ENCODE measurements at regions not wholly inside any gene's neighbourhood (a gene's known extent, or its start where the extent isn't known, plus 50 kb on each side); places are given as distances from the start of the nearest gene placed in this dataset.

DNA sequence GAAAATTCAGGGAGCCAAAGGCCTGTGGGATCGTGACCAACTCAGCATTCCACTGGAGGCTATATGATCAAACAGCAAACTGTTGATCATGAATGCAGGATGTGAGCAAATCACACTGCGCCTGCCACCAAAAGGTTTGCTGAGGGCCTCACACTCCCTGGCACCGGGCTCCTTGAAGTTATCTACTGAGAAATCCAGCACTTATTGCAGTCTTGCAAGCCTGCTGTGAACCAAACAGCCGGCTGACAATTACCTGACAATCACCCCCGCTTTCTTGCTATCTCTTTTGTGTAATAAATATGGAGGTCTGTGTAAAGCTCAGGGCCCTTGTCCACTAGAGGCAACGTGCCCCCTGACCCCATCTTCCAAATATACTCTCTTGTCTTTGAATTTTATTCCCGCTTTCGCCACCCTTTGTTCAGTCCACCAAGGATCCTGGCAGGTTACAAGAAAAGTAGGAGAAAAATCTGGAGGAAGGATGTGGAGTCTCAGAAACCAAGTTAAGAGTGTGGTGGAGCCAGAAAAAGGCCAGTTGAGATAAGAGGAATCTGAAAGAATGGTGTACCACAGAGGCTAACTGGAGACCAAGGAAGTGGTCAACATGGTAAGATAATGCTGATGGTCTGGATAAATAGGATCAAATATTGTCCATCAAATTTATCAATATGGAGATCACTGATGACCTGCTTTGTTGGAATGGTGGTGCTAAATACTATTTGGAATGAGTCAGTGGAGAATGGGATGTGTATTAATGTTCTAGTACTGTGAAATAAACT is 229.2 kb downstream of the ALX1 start:
- no peak for DNase-seq (ENCODE audit: low spot score)

DNA sequence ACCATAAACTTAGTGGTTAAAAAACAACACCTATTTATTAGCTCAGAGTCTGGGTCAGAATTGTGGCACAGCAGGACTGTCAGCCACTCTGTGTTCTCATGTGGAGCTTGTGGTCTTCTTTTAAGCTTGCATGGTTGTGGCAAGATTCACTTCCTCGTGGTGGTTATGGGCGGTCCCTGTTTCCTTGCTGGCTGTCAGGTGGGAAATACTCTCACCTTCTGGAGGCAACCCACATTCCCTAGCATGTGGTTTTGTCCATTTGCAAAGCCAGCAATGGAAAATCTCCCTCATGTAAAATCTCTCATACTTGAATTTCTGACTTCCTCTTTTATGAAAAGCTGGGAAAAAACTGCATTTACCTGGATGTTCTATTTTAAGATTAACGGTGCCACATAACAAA is 229.8 kb downstream of the ALX1 start:
- no peak for DNase-seq (ENCODE audit: low spot score)

DNA sequence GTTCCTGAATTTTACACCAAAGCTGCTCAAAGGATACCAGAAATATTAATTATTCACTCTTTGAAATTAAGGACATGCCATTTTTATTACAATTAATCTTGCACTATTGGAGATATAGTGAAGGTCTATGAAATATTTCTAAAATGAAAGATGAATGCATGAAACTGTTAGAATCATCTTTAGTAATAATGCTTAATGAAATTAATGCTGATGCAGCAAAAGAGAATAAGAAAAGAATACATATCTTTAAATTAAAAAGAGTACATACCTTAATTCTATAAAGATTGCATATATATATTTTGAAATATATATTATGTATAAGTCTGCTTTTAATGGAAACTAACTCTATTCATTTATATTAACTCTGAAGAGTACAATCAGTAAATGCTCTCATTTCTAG is 236.0 kb downstream of the ALX1 start:
- no peak for DNase-seq (ENCODE audit: low spot score)

DNA sequence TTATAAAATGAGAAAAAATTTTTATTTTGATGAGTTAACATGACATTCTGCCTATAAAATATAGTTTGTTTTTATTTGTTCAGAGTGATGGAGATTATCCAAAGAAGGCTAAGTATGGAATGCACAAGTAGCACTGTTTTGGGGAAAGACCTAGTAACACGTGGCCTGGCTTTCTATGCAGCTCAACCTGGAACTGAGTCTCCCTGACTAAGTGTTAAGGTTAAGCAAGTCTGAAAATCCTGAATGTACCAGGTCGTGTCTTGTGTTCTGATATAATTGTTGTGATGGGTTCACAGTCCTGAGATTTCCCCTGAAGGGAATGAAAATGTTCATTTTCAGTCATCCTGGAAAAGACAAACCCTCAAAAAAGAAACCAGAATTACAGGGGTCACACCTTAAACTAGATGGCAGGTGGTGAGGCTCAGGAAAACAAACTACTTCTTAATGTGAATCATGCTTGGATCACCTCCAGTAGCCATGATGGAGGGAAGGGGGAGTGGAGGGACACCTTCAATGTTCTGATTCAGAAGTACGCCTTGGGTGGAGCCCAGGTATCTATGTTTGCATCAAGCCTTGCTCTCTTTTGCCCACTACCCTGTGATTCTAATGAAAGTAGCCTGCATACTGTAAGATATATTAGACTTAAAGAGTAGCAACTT is 236.8 kb downstream of the ALX1 start:
- DNase-seq (ENCODE audit: low spot score): no peak

DNA sequence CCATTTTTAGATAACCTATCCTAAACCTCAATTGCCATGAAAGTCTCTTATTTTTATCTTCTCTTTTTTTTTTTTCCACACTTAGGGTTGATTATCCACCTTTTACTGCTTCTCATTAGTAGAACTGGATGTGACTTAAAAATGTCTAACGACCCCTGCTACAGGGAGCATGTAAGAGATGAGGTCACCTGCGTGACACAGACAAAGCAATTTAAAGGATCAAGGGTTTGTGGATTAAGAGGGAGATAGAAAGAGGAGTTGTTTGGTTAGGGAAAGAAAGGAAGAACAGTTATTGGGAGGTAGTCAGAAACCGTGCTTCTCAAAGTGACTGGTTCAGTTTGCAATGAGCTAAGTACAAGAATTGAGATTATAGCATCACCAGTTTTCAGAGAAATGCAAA is 239.1 kb downstream of the ALX1 start:
- DNase-seq (ENCODE audit: low spot score): no peak

DNA sequence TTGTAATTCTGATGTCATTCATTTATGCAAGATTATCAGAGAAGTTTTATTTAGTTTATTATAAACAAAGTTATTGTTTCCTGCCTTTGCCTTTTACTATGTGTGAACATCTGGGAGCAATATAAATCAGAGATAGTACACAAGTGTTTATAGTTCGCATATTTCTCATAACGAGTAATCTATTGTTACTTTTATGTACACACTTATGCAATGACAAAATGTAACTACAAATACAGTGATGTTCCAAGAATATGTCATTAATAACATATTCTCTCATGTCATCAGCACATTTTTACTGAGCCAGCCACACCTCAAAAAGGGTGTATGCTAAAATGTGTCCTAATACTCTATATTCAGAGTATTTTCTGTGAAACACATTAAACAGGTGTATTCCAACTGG is 243.2 kb downstream of the ALX1 start:
- DNase-seq (ENCODE audit: low spot score): no peak

DNA sequence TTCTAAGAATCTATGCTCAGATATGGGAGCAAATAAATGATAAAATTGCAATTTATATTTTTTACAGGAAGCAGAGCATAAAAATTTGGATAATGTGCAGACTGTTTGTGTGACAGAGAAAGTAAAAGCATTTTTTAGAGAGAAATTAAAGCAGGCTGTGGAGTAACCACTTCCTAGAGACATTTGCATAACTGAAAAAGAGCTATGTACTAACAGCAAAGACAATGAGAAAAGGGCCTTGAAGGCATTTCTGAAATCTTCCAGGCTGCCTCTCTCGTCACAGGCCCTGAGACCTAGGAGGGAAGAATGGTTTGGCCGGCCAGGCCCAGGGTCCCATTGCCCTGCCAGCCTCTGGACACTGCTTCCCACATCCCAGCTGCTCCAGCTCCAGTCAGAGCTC is 247.2 kb downstream of the ALX1 start:
- DNase-seq (ENCODE audit: low spot score): no peak

DNA sequence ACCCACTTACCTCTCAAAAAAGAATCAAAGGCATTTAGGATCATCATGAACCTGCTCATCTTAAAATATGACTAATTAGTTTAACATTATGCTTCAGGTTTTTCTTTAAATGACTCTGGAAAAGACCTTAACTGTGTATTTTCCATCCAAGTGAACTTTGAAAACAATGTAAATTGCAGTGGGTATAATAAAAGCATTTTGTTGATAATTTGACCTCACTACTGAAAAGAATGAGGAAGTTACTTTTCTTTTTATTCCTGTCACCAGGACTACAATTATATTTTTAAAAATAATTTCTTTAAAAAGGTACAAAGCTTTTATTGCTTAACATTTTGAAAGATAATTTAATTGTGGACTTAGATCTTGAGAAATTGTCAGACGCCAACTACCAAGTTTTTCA is 249.9 kb downstream of the ALX1 start:
- DNase-seq (ENCODE audit: low spot score): no peak

DNA sequence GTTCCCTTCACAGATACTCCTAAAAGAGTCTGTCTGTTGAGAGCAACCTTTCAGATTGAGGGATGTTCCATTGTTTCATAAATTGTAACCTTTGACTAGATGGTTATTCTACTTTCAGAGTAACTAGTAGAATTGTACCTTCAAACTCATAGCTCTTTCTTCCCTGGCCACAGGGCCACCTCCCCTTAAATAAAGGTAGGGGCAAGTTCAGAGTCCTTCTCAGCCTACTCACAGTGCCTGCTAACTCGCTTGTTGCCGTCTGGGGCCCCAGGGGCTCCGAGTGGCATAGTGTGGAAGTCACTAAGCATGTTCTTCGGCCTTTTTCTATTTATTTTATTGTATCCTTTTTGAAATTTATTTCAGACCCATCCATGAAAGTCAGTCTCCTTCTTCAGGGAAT is 250.4 kb downstream of the ALX1 start:
- DNase-seq (ENCODE audit: low spot score): no peak

DNA sequence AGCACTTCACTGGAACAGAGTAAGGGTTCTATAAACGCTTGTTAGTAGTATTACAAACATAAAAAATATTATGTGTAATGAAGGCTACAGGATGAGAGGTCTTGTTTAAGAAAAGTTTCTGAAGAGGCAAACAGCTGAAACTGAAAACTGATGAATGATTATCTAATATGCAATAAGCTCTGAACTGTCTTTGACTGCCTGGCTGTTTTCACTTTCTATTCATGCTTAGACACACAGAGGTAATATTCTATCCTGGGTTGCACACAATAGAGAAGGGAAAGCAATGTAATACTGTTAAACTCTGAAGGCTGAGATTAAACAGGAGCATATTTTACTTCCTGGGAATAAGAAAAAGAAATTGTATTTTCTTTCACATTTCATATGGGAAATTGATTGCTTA is 251.3 kb downstream of the ALX1 start:
- DNase-seq (ENCODE audit: low spot score): no peak

DNA sequence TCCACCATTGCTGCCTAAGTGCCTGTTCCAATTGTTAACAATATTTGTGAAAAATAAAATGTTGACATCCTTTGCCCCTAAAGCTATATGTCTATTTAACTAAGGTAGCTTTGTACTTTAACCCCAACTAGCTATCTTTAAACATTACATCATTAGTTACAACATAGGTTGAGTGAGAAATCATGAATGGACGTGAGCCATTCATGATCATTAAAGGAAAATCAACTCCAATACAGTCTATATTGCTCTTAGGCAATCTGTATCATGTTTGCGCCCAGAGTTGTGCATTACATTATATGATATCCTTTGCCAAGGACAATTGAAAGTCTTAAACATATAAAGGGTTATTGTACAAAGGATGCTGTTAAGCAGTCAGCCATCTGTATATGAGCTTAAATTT is 269.6 kb downstream of the ALX1 start:
- no peak for DNase-seq (ENCODE audit: low spot score)

DNA sequence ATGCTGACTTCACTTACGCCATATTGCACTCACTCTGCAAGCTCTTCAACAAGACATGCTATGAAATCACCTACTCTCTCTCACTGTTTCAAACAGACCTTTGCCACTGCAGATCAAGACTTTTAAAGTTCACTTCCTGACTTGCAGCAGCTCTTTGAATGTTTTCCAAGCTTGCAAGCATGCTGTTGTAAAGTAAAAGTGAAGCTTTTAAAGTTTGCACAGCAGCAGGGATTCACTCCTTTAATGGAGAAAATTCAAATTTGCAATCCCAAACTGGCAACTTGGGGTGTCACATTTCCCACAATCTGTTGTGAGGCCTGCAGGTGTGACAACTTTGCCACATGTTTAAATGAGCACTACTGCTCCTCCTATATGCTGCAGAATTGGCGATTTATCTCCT is 270.9 kb downstream of the ALX1 start:
- DNase-seq (ENCODE audit: low spot score): no peak

DNA sequence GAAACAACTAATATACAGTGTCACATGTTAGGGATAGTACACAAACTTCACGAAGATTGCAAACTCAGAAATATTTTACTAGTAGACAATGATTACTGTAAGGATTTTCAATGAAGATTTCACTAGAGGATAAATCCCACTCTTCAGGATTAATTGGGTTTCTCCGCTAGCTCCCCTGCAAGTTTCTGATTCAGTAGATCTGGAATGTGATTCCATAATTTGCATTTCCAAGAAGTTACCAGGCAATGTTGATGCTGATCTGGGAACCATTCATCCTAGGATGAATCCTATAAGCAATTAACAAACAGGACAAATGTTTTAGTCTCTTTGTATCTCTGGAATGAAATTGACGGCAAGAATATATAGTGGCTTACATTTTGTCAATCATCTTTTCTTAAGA is 272.4 kb downstream of the ALX1 start:
- no peak for DNase-seq (ENCODE audit: low spot score)

DNA sequence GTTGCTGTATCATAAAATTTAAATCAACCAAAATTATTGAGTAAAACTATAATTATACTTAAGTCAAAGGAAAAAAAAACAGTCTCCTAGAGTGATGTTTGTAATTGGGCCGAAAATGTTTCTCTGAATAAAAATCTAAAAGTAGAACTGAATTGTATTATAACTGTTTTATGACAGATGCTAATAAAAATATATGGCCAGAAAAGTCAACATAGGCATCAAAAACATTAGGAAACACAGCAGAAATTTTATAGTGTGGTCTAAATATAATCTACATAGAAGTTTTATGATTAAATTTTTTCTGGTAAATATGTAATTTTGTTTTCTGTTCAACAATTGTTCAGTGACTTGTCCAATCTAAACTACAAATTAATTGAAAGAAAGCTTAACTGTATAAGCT is 277.8 kb downstream of the ALX1 start:
- no peak for DNase-seq (ENCODE audit: low spot score)

DNA sequence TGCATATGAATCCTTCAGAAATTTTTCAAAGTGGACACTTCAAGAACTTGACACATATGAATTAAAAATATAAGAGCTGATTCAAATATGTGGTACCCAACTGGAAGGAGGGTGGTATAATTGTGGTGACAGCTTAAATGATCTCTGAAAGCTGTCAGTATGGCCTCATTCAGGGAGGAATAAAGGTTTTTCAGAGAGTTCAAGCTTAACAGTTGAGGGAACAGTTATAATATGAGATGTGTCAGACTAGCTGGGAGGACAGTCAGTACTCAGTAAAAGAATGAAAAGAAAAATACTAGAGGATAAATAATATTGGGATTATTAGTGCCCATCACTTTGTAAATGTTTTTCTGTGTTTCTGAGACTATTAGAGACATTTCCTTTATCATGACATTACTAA is 277.5 kb downstream of the RASSF9 start:
- DNase-seq (ENCODE audit: low spot score): no peak

DNA sequence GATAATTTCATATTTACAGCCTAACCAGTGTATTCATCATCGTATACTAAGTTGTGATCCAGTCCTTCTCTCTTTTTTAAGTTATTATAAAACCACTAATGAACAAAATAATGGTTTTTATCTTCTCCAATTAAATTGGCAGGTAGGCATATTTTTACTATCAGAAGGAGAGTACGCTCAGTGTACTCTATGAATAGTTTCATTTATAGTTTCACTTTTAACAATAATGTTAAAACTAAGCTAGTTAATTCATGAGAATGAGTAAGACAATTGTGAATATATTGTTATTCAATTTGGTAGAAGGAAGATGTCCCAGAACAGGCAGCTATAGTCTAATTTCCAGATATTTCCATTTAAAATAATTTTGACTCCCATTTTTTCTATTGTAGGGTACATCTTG is 277.1 kb downstream of the RASSF9 start:
- DNase-seq (ENCODE audit: low spot score): no peak

DNA sequence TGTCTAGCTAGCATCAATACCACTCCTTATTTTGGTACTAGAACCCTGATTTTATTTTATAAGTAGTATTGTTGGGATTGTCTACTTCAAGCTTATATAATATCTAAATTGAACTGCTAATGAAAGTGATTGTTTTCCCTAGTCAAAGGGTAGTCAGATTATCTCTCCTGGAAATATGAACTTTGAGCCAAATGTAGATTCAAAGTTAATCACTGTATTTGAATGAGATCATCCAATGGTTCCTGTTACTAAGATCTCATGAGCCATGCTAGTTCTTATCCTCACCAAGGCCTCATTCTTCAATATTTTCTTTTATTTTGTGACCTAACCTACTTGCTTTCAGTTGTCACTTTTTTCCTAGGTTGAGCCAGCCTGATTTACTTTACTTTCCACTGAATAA is 276.7 kb downstream of the RASSF9 start:
- DNase-seq (ENCODE audit: low spot score): no peak

DNA sequence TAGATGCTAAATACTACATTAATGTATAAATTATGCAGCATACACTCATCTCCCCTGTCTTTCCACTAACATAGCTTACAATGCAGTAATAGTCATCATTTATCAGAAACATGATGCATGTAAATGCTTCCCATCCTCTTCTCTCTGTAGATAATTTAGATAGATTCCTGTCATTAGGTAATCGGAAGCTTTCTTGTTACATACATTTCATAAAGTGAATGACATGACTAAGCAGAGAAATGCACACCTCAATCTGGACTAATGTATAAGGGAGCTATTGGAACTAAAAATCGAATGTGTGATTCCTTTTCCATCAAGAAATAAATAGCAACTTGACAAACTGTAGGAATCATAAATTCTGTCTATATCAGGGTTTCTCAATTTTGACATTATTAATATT is 273.4 kb downstream of the RASSF9 start:
- no peak for DNase-seq (ENCODE audit: low spot score)

DNA sequence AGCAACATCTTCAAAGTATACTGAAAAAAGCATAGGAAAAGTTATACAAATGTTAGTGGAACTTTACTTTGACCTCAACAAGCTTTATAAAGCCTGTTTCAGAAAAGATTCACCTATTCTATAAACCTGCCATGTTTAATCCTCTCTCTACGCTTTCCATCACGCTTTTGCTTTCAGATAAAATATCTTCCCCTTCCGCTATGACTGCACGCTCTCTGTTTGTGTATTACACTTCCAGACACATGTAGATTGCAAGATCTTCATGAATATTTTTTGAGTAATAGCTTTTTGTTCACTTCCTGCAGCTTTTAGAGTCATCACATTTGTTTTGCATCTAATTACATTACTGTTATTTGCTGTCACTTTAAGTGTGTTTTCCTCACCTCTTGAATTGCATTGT is 271.4 kb downstream of the RASSF9 start:
- DNase-seq (ENCODE audit: low spot score): no peak

DNA sequence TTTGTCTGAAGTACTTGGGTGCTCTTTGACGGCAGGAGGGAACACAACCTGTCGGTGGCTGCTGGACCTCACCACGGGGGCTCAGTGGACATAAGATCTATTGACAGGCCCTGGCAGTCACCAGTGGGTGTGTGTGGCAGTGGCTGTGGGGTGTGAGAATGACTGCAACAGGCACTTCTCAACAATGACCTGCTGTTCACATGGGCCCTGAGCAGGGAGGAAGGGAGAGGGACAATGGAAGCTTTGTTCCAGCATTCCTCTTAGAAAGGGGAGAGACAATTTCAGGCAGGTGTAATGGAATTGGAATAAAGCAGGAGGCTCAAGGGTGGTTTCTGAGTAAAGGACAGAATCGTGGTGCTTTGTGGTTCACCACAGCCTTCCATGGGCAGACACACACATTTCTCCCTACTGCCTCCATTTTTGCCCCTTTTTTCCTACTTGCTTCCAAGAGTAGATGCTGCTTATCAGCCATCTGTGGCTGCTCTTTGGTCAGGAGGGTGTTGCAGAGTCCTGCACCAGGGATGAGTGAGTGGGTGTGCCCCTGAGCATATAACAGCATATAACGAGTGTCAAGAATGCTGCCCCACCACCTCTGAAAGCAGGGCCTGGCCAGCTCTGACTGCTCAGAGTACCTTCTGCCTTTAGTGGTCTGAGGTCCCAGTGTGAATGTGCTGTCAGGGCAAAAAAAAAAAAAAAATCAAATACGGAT is 267.7 kb downstream of the RASSF9 start:
- no peak for DNase-seq (ENCODE audit: low spot score)

DNA sequence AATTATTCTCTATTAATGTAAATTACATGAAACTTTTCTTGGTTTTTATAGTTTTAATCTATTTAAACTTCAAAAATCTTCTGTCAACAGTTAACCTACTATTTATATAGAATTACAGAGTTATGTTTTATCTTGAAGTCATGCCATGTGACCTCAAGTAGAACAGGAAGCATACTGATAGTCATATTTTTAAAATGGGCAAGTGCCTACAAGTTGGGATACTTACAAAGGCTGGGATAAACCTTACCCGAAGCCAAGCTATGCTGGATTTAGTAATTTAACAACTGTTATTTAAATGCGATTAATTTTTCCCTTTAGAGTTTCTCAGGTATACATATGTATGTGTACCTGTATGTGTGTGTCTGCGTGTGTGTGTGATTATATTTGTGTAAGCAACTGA is 266.9 kb downstream of the RASSF9 start:
- no peak for DNase-seq (ENCODE audit: low spot score)

DNA sequence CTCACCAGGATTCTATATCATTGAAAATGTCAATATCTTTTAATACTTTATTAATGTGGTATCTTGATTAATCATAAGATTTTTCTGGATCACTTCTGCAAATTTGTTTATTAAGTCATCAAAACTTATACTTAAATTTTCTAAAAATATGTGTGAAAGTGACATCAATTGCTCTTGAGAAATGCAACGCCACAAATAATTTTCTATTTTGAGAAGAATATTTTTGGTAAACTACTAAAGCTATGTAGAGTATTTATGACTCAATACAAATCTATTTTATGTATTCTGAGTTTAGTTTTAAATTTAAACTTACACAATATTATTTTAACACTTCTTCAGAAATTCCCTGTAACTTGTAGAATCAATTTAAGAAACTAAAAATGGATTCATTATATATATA is 263.3 kb downstream of the RASSF9 start:
- no peak for DNase-seq (ENCODE audit: low spot score)

DNA sequence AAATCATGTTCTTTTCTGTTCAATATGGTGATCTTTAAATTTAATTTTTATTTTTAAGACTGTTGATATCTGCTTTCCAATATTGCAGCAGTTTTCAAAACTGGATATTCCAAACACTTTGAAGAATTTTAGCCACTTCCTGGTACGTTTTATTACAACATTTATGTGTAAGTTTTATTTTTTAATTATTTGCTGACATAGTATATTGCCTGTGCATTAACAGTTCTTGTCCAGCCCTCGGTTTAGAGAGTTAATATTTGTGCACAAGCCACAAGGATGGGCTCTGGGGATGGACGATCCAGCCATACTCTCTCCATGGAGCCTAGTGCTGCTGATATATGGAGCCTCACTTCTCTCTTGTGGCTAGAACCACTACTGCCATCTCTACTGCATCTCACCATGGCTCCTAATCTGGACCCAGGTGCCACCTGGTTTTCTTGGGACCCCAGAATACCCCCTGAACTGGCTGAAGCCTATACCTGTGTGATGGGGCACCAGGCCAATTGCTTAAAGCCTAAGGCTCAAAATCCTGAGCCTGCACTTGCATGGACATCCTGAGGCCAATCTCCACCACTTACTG is 262.5 kb downstream of the RASSF9 start:
- DNase-seq (ENCODE audit: low spot score): no peak
